Sigmoid colon (tissue), 4 donors: ENCODE measurements at regions not wholly inside any gene's neighbourhood (a gene's known extent, or its start where the extent isn't known, plus 50 kb on each side); places are given as distances from the start of the nearest gene placed in this dataset.

Experiments used
- CTCF ChIP-seq, 4 experiments: fragments of 450-650 bp in 3 of 4; fragments of 200-600 bp in 1 of 4; IDR thresholded peaks; one replicate each; pipeline ENCODE4 v1.5.1; 2016 to 2019; ENCODE audit warnings: antibody characterized with exemption in 4 of 4, mild to moderate bottlenecking in 3 of 4, moderate library complexity in 2 of 4
- POLR2A ChIP-seq, 2 donors: fragments of 450-650 bp; IDR thresholded peaks; one replicate each; pipeline ENCODE4 v1.6.1; 2016; ENCODE audit warnings: antibody characterized with exemption in 2 of 2, mild to moderate bottlenecking in 2 of 2, moderate library complexity in 2 of 2
- POLR2AphosphoS5 ChIP-seq, 4 donors: sonication (generic); formaldehyde crosslinking; IDR thresholded peaks; one replicate each; pipeline ENCODE4 v1.6.1; 2017; ENCODE audit warnings: antibody characterized with exemption in 4 of 4

- no peak for TF ChIP-seq POLR2AphosphoS5 (IDR thresholded peaks at IDR 0.05)
- TF ChIP-seq CTCF (IDR thresholded peaks at IDR 0.05), result no peak
- no peak for TF ChIP-seq POLR2A (IDR thresholded peaks at IDR 0.05)
Observed at GRCh38 chr10:76729841-76730487, 907.6 kb downstream of the KCNMA1 start.
